Hindlimb muscle (tissue), 1 donor: ENCODE measurements at regions not wholly inside any gene's neighbourhood (a gene's known extent, or its start where the extent isn't known, plus 50 kb on each side); places are given as distances from the start of the nearest gene placed in this dataset.

Experiments
- DNase-seq: peaks from one replicate; pipeline ENCODE4 v3.0.0-alpha.2; 2013

GRCh38 chr1:195337646-195338045, 1270.6 kb downstream of the KCNT2 start:
- no peak for DNase-seq

GRCh38 chr1:195336812-195337211, 1271.4 kb downstream of the KCNT2 start:
- no peak for DNase-seq

GRCh38 chr1:195335541-195335940, 1272.7 kb downstream of the KCNT2 start:
- DNase-seq: no peak

- no peak for DNase-seq
Observed at GRCh38 chr1:195332102-195332501, 1276.1 kb downstream of the KCNT2 start.

GRCh38 chr1:195328681-195329080, 1279.6 kb downstream of the KCNT2 start:
- no peak for DNase-seq

- no peak for DNase-seq
Observed at GRCh38 chr1:195328102-195328501, 1280.1 kb downstream of the KCNT2 start.

- no peak for DNase-seq
Observed at GRCh38 chr1:195327361-195327760, 1280.9 kb downstream of the KCNT2 start.

GRCh38 chr1:195326325-195326724, 1281.9 kb downstream of the KCNT2 start:
- DNase-seq: no peak

- no peak for DNase-seq
Observed at GRCh38 chr1:195325181-195325580, 1283.1 kb downstream of the KCNT2 start.

GRCh38 chr1:195306281-195306680, 1302.0 kb downstream of the KCNT2 start:
- peak; percentile 6 for DNase-seq

- DNase-seq: no peak
Observed at GRCh38 chr1:195294911-195295310, 1313.3 kb downstream of the KCNT2 start.

GRCh38 chr1:195278644-195279043, 1329.6 kb downstream of the KCNT2 start:
- DNase-seq: no peak

- no peak for DNase-seq
Observed at GRCh38 chr1:195275710-195276109, 1332.5 kb downstream of the KCNT2 start.

- DNase-seq: no peak
Observed at GRCh38 chr1:195251900-195252299, 1356.3 kb downstream of the KCNT2 start.

- DNase-seq: no peak
Observed at GRCh38 chr1:195243492-195243891, 1364.7 kb downstream of the KCNT2 start.

- no peak for DNase-seq
Observed at GRCh38 chr1:195241066-195241465, 1367.2 kb downstream of the KCNT2 start.

- no peak for DNase-seq
Observed at GRCh38 chr1:195238313-195238712, 1369.9 kb downstream of the KCNT2 start.

GRCh38 chr1:195236991-195237889, 1371.0 kb downstream of the KCNT2 start:
- no peak for DNase-seq

- DNase-seq: no peak
Observed at GRCh38 chr1:195218428-195219212, 1389.6 kb downstream of the KCNT2 start.

GRCh38 chr1:195202241-195202640, 1406.0 kb downstream of the KCNT2 start:
- DNase-seq: peak; percentile 6

GRCh38 chr1:195200772-195201171, 1407.5 kb downstream of the KCNT2 start:
- no peak for DNase-seq

- DNase-seq: no peak
Observed at GRCh38 chr1:195197116-195197515, 1411.1 kb downstream of the KCNT2 start.

- DNase-seq: no peak
Observed at GRCh38 chr1:195195423-195196057, 1412.7 kb downstream of the KCNT2 start.
